SK-N-SH treated with all-trans-retinoic acid at 6 μM for 48 hours (cell line): ENCODE measurements at regions not wholly inside any gene's neighbourhood (a gene's known extent, or its start where the extent isn't known, plus 50 kb on each side); places are given as distances from the start of the nearest gene placed in this dataset.

ENCODE experiments used
- RARB ChIP-seq: fragments of 250-450 bp; sonication (Bioruptor Pico); IDR thresholded peaks from 2 replicates; pipeline ENCODE4 v1.8.0; 2021; ENCODE audit warnings: mild to moderate bottlenecking, moderate library complexity
- SNAI2 ChIP-seq: fragments of 250-450 bp; sonication (Bioruptor Pico); IDR thresholded peaks from 2 replicates; pipeline ENCODE4 v1.5.0; 2020; ENCODE audit warnings: mild to moderate bottlenecking, moderate library complexity
- ZFP3 ChIP-seq: fragments of 250-450 bp; sonication (Bioruptor Pico); IDR thresholded peaks from 2 replicates; pipeline ENCODE4 v1.5.0; 2020; ENCODE audit warnings: mild to moderate bottlenecking, moderate library complexity
- ZNF70 ChIP-seq: fragments of 450-650 bp; formaldehyde crosslinking; IDR thresholded peaks from 2 replicates; pipeline ENCODE4 v1.5.0; 2020; ENCODE audit warnings: mild to moderate bottlenecking, moderate library complexity
- TF ChIP-seq, protein P1 (sequence below): fragments of 250-450 bp; sonication (Bioruptor Pico); IDR thresholded peaks from 2 replicates; pipeline ENCODE4 v1.5.1; 2020; ENCODE audit warnings: low read depth, mild to moderate bottlenecking, moderate library complexity
- TF ChIP-seq, protein P2 (sequence below): fragments of 250-450 bp; sonication (Bioruptor Pico); IDR thresholded peaks from 2 replicates; pipeline ENCODE4 v1.8.0; 2020; ENCODE audit warnings: mild to moderate bottlenecking, moderate library complexity, borderline replicate concordance

DNA sequence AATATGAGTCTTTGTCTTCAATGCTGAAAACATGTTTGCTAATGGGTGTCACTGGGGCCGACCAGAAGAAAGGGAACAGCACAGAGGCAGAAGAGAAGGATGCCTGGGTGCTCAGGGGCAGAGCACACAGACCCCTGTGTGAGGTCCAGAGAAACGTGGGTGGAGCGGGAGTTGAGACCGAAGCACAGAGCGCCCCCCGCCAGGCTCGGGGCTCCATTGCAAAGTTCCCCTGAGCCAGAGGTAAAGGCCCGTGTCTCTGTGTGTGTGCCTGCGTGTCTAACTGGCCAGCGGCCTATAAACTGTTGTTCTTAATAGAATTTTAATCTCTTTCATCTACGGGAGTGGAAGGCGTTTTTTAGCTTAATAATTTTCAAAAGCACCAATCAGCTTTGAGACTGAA, 343.1 kb downstream of the TEX29 start:
- TF ChIP-seq ZFP3 (CRISPR knock-in tag) (no peak), SNAI2 (CRISPR knock-in tag) (no peak), ZNF70 (no peak), RARB (no peak)
- TF ChIP-seq, protein P1, sequence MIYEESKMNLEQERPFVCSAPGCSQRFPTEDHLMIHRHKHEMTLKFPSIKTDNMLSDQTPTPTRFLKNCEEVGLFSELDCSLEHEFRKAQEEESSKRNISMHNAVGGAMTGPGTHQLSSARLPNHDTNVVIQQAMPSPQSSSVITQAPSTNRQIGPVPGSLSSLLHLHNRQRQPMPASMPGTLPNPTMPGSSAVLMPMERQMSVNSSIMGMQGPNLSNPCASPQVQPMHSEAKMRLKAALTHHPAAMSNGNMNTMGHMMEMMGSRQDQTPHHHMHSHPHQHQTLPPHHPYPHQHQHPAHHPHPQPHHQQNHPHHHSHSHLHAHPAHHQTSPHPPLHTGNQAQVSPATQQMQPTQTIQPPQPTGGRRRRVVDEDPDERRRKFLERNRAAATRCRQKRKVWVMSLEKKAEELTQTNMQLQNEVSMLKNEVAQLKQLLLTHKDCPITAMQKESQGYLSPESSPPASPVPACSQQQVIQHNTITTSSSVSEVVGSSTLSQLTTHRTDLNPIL (CRISPR knock-in tag) = no peak
- TF ChIP-seq, protein P2, sequence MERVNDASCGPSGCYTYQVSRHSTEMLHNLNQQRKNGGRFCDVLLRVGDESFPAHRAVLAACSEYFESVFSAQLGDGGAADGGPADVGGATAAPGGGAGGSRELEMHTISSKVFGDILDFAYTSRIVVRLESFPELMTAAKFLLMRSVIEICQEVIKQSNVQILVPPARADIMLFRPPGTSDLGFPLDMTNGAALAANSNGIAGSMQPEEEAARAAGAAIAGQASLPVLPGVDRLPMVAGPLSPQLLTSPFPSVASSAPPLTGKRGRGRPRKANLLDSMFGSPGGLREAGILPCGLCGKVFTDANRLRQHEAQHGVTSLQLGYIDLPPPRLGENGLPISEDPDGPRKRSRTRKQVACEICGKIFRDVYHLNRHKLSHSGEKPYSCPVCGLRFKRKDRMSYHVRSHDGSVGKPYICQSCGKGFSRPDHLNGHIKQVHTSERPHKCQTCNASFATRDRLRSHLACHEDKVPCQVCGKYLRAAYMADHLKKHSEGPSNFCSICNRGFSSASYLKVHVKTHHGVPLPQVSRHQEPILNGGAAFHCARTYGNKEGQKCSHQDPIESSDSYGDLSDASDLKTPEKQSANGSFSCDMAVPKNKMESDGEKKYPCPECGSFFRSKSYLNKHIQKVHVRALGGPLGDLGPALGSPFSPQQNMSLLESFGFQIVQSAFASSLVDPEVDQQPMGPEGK (CRISPR knock-in tag) = no peak
